Panc1 (cell line): ENCODE measurements at regions not wholly inside any gene's neighbourhood (a gene's known extent, or its start where the extent isn't known, plus 50 kb on each side); places are given as distances from the start of the nearest gene placed in this dataset. TPM values are rescaled to one million over a fixed set of nuclear protein-coding genes. Genes with fewer than 3 reads are reported as not detected.

Source experiments
- ATAC-seq: fragments of 200-7000 bp; cut with Tn5 transposase; 2 replicates; pipeline ENCODE4 v1.9.1; 2020; ENCODE audit warnings: mild to moderate bottlenecking, moderate library complexity
- BruUV-seq: library from RNA; stranded (reverse); fragments of 400-500 nt; replicated peaks from 2 replicates; lab custom pipeline; 2021; lab: Mats Ljungman, UMichigan
- CTCF ChIA-PET: fragments of 300-600 bp; sonication (Branson Sonifier 250); formaldehyde crosslinking; loops from one replicate; lab custom pipeline; 2022; ENCODE audit warnings: antibody characterized with exemption; lab: Charles Lee
- POLR2A ChIA-PET: fragments of 300-600 bp; sonication (Branson Sonifier 250); formaldehyde crosslinking; loops from one replicate; lab custom pipeline; 2022; ENCODE audit warnings: antibody characterized with exemption; lab: Charles Lee
- DNase-seq: peaks from one replicate; pipeline ENCODE4 v3.0.0-alpha.2; 2010; ENCODE audit warnings: low read depth, low spot score
- H3K27ac ChIP-seq: 2 replicates; pipeline ENCODE4 v1.5.1; 2011; ENCODE audit warnings: mild to moderate bottlenecking, low read length, inconsistent platforms
- H3K27me3 ChIP-seq: fragments of 200-500 bp; sonication (Bioruptor generic); 2 replicates; pipeline ENCODE4 v1.6.0; 2014; ENCODE audit warnings: low read length, inconsistent platforms; ENCODE audit not compliant: control insufficient read depth, insufficient read depth
- H3K36me3 ChIP-seq: fragments of 200-500 bp; sonication (Bioruptor generic); 2 replicates; pipeline ENCODE4 v1.5.1; 2014; ENCODE audit warnings: inconsistent platforms, mild to moderate bottlenecking, low read length, moderate library complexity; ENCODE audit not compliant: control insufficient read depth, insufficient read depth
- H3K4me1 ChIP-seq: 2 replicates; pipeline ENCODE4 v1.5.1; 2011; ENCODE audit warnings: inconsistent platforms, mild to moderate bottlenecking, low read length, moderate library complexity; ENCODE audit not compliant: control insufficient read depth, insufficient read depth
- H3K4me3 ChIP-seq, 2 experiments: 2 replicates each; pipeline ENCODE4 v1.5.1; 2011 to 2012; ENCODE audit warnings: low read depth in 2 of 2, low read length in 2 of 2, mild to moderate bottlenecking in 2 of 2, inconsistent platforms in 1 of 2, moderate library complexity in 1 of 2
- H3K9me3 ChIP-seq: fragments of 200-500 bp; sonication (Bioruptor generic); 2 replicates; pipeline ENCODE4 v1.5.1; 2014; ENCODE audit warnings: low read depth, mild to moderate bottlenecking, inconsistent platforms, low read length, moderate library complexity; ENCODE audit not compliant: control insufficient read depth, insufficient read depth
- POLR2AphosphoS5 ChIP-seq: IDR thresholded peaks from 2 replicates; pipeline ENCODE4 v1.6.1; 2012; ENCODE audit warnings: mild to moderate bottlenecking, low read depth, low read length, moderate library complexity
- SIN3A ChIP-seq: IDR thresholded peaks from 2 replicates; pipeline ENCODE4 v1.6.1; 2012; ENCODE audit warnings: low read depth, mild to moderate bottlenecking, low read length, moderate library complexity, borderline replicate concordance; ENCODE audit not compliant: insufficient read depth
- TCF7L2 ChIP-seq: IDR thresholded peaks from 2 replicates; pipeline ENCODE4 v1.6.1; 2011; ENCODE audit warnings: mild to moderate bottlenecking, low read depth, low read length, inconsistent platforms
- in situ Hi-C: cut with HindIII; loops from 2 replicates; pipeline ENCODE4 v1.10.0; 2016; ENCODE audit warnings: low sequenced_read_pairs, low pct_unique_long_range_greater_than_20kb
- intact Hi-C: fragments of 100-400 bp; cut with micrococcal nuclease; formaldehyde crosslinking; loops from one replicate; pipeline ENCODE4 v1.10.0; 2022; ENCODE audit not compliant: unreplicated experiment
- microRNA-seq: library from miRNA; unstranded; fragments of <30 nt; microRNA quantifications from one replicate; pipeline ENCODE4 v1.1.0, GENCODE V29; 2020; ENCODE audit not compliant: unreplicated experiment
- TF ChIP-seq, protein P1 (sequence below), 2 experiments: IDR thresholded peaks; 2 replicates each; pipeline ENCODE4 v1.6.1; 2011 to 2012; ENCODE audit warnings: low read depth in 2 of 2, control low read depth in 1 of 2, low read length in 1 of 2, mild to moderate bottlenecking in 1 of 2, moderate library complexity in 1 of 2; ENCODE audit not compliant: insufficient read depth in 1 of 2
- TF ChIP-seq, protein P2 (sequence below): fragments of 450-650 bp; IDR thresholded peaks from 2 replicates; pipeline ENCODE4 v1.5.1; 2017; ENCODE audit warnings: mild to moderate bottlenecking

DNA sequence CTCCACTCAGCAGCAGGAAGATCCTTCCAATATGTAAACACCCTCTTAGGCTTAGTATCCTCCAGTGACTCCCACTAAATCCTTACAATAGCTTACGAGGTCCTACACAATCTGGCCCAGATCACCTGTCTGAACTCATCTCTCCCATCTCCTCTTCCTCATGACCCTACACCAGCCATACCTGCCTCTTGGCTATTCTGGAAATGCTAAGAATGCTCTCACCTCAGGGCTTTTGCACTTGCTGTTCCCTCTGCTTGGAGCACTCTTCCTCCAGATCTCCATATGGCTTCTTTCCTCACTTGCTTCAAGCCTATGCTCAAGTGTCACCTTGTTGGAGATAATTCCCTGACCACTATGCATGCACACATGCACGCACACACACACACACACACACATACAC lies 50.8 kb upstream of the FRMD4A start:
- Histone ChIP-seq H3K4me3 (no peak overlapping the region), H3K9me3 (no peaks in the 10 kb centered on the region), H3K36me3 (no peaks in the 10 kb centered on the region), H3K27me3 (no peaks in the 10 kb centered on the region), H3K27ac (no peak overlapping the region), H3K4me1 (no peaks in the 10 kb centered on the region)
- TF ChIP-seq TCF7L2 (no peak), POLR2AphosphoS5 (no peak), SIN3A (no peak)
- TF ChIP-seq, protein P1, sequence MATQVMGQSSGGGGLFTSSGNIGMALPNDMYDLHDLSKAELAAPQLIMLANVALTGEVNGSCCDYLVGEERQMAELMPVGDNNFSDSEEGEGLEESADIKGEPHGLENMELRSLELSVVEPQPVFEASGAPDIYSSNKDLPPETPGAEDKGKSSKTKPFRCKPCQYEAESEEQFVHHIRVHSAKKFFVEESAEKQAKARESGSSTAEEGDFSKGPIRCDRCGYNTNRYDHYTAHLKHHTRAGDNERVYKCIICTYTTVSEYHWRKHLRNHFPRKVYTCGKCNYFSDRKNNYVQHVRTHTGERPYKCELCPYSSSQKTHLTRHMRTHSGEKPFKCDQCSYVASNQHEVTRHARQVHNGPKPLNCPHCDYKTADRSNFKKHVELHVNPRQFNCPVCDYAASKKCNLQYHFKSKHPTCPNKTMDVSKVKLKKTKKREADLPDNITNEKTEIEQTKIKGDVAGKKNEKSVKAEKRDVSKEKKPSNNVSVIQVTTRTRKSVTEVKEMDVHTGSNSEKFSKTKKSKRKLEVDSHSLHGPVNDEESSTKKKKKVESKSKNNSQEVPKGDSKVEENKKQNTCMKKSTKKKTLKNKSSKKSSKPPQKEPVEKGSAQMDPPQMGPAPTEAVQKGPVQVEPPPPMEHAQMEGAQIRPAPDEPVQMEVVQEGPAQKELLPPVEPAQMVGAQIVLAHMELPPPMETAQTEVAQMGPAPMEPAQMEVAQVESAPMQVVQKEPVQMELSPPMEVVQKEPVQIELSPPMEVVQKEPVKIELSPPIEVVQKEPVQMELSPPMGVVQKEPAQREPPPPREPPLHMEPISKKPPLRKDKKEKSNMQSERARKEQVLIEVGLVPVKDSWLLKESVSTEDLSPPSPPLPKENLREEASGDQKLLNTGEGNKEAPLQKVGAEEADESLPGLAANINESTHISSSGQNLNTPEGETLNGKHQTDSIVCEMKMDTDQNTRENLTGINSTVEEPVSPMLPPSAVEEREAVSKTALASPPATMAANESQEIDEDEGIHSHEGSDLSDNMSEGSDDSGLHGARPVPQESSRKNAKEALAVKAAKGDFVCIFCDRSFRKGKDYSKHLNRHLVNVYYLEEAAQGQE (IDR thresholded peaks at IDR 0.05; ENCODE audit: insufficient read depth in 1 of 2, low read depth in 2 of 2, low read length in 1 of 2), result no peak
- TF ChIP-seq, protein P2, sequence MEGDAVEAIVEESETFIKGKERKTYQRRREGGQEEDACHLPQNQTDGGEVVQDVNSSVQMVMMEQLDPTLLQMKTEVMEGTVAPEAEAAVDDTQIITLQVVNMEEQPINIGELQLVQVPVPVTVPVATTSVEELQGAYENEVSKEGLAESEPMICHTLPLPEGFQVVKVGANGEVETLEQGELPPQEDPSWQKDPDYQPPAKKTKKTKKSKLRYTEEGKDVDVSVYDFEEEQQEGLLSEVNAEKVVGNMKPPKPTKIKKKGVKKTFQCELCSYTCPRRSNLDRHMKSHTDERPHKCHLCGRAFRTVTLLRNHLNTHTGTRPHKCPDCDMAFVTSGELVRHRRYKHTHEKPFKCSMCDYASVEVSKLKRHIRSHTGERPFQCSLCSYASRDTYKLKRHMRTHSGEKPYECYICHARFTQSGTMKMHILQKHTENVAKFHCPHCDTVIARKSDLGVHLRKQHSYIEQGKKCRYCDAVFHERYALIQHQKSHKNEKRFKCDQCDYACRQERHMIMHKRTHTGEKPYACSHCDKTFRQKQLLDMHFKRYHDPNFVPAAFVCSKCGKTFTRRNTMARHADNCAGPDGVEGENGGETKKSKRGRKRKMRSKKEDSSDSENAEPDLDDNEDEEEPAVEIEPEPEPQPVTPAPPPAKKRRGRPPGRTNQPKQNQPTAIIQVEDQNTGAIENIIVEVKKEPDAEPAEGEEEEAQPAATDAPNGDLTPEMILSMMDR, result no peak
- ChIA-PET POLR2A (no interaction called here), CTCF (no interaction called here)
- no TSS peak for BruUV-seq
- in situ Hi-C loops (no loop called here), intact Hi-C loops (no loop called here)
- ATAC-seq (no peak), DNase-seq (no peak)

DNA sequence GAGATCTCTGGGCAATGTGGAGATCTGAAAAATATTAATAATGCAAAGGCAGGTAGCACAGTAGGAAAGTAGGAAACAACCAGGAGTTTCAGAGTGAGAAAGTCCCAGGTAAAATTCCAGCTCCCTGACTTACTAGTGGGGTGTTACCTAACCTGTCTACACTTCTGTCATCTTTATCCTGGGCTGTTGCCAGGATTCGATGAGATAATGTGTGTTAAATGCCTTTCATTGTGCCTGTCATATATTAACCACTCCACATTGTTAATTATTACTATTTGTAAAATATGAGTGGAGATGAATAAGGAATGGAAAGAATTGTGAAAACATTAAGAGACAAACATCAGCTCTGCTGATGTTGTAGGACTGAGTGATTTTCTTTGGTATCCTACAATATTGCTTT lies 50.0 kb upstream of the FRMD4A start:
- Histone ChIP-seq H3K27ac (no peak overlapping the region), H3K36me3 (no peaks in the 10 kb centered on the region), H3K4me3 (no peak overlapping the region), H3K4me1 (no peaks in the 10 kb centered on the region), H3K9me3 (no peaks in the 10 kb centered on the region), H3K27me3 (no peaks in the 10 kb centered on the region)
- intact Hi-C loops (no loop called here), in situ Hi-C loops (no loop called here)
- BruUV-seq, result no TSS peak
- ATAC-seq (no peak), DNase-seq (no peak)
- TF ChIP-seq, protein P2, result no peak
- TF ChIP-seq TCF7L2 (no peak), SIN3A (no peak), POLR2AphosphoS5 (no peak)
- TF ChIP-seq, protein P1 (IDR thresholded peaks at IDR 0.05; ENCODE audit: insufficient read depth in 1 of 2, low read depth in 2 of 2, low read length in 1 of 2), result no peak
- ChIA-PET POLR2A (no interaction called here), CTCF (no interaction called here)

Small RNA genes in the stretch of these regions (microRNA-seq; reads per million reads assigned to microRNA genes)
- gene MIR1265 (not detected), gene MIR4293 (not detected)
